Germinal center (tissue), 1 donor: ENCODE measurements at regions not wholly inside any gene's neighbourhood (a gene's known extent, or its start where the extent isn't known, plus 50 kb on each side); places are given as distances from the start of the nearest gene placed in this dataset.

Source experiments
- DNase-seq: peaks from one replicate; pipeline ENCODE4 v3.0.0; 2012; ENCODE audit warnings: mixed read lengths, low spot score

DNA sequence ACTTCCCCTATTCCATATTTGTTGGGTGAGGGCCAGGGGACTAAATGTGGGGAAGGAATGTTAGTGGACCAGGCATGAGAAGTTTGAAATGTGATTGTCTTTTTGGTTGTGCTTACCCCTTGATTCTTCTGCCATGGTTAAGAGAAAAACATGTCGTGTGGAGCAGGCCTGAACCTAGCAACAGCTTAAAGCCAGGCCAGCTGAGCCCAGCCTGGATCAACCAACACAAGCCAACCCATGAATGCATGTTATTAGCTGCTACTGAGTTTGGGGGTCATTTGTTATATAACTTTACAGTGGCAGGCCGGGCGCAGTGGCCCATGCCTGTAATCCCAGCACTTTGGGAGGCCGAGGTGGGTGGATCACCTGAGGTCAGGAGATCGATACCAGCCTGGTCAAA lies 52.4 kb upstream of the TRIO start:
- no peak for DNase-seq

DNA sequence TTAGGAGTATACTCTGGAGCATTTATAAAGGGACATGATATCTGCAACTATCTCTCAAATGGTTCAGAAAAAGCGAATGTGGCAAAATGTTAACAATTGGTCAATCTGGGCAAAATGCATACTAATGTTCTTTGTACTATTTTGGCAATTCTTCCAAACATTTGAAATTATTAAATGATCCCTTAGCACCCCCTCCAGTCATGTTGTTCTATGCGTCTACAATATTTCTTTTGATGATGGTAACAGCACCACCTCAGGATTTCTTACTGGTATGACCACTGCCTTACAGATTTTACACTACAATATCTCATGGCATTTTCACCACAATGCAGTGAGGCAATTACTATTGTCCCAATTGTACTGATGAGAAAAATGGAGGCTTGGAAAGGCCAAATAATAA lies 52.9 kb upstream of the TRIO start:
- no peak for DNase-seq

DNA sequence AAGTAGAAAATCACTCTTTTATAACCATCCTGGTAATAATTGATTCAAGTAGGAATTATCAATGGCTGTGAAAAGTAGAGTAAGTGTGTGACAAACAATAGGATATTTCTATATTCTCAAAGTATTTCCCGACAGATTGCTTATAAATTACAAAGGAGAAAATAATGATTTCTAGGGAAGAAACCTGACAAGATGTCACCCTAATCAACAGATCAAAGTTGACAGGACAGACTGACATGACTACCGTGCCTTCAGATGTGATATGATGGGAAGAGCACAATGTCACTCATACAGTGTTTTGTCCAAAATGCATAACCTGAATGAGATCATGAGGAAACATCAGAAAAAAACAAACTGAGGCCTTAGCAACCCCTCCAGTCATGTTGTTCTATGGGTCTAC lies 53.9 kb upstream of the TRIO start:
- DNase-seq, result no peak

DNA sequence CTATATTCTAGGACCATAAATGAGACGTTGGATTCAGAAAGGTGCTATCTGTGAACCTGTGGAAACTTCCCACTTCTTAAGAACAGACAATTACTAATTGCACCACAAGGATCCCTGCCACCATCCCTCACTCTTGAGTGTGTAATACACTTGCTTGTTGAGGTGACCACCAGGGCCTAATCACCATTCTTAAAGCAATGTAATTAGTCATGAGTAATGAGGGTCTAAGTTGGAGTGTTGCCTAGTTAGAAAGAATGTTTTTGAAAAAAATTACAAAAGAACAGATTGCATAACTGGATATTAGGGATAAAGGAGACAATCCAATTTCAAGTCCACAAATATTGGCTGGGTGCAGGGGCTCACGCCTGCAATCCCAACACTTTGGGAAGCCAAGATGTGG lies 56.9 kb upstream of the TRIO start:
- no peak for DNase-seq

DNA sequence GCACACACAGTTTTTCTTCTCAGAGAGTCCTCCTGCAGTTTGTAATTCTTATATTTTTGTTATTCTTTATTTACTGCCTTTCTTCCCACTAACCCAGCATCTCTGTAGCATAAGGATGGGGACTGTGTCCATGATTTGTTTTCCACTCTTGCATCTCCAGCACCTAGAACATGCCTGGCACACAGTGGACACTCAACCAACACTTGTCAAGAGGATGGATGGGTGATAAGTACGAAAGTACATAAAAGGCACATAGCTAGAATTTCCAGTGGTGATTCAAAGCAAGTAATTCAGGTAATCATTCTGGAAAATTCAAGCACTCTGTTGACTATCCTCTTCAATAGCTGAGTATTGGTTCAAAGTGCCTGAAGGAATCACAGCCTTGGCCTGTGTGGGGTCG lies 60.2 kb upstream of the TRIO start:
- DNase-seq, result no peak

DNA sequence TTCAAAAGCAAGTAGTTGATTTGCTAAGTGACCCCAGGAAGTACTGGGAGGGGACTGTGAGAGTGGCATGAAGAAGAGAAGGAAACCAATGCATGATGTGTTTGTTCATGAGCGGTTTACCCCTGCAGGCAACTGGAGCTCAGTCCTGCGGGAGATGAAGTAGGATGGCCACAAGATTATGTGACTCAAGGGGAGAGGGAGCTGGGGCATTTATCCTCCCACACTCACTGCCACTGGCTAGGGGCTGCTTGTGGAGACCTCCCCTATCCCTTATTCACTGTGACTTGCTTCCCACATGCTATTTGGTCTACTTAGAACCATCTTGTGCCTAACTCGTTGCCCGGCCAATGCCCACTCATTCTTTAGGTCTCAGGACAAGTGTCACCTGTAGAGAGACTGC lies 60.6 kb upstream of the TRIO start:
- DNase-seq, result no peak

DNA sequence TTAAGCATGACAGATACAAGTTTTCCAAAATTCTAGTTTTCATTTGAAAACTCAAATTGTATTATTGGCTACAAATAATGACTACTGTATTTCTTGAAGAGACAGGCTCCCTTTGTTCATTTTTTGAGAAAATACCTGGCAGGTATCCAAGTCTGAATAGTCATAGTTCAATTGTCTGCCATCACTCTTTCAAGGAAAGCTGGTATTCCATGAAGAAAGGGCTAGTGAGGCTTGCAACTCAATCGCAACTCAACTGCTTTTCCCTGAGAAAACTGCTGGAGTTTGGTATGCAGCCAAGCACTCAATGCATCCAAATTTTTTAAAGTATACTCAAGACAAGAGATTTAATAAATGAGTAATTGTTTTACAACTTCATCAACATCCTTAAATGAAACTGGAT lies 61.4 kb upstream of the TRIO start:
- DNase-seq, result no peak

DNA sequence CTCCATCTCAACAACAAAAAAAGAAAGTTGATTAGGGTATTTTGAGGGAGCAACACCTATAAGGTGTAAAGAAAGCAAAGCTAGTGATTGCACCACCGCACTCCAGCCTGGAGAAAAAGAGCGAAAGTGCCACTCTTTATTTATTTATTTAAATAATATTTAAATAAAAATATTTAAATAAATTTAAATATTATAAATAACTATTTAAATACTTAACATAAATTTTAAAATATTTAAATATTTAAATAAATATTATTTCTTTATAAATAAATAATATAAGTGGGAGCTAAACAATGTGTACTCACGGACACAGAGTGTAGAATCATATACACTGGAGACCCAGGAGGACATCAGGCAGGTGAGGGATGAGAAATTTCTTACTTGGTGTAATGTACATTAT lies 64.4 kb upstream of the TRIO start:
- no peak for DNase-seq

DNA sequence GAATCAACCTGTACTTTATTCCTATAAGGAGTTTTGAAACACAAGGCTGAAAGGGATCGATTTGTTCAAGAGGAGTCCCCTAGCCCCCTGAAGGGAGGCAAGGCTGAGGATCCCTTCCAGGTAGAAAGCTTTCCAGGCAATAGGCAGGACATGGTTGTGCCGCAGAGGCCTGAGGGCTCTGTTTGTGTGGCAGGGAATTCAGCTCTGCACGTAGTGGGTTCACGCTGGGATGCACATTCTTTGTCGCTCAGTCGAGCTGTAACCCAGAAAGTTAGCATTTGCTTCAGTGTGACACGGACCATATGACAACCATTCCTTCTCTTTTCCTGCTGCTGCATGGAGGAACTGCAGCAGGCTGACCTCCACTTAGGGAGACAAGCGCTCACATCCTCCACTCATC lies 65.6 kb upstream of the TRIO start:
- no peak for DNase-seq

DNA sequence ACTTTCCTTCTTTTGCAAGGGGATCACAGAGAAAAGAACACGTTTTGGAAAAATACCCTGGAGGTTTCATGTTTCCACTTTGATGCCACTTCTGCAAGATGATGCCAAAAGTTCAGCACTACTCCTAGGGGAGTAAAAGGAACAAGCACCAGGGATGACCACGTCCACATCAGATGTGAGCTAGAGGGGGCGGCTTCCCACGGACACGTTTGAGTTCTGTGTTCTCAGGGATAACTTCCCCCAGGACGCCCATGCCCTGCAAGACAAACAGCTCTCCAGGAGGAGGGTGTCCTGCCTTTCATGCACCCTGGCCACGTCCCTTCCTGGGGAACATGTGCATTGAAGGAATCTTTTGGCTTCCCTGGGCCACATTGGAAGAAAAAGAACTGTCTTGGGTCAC lies 66.6 kb upstream of the TRIO start:
- no peak for DNase-seq

DNA sequence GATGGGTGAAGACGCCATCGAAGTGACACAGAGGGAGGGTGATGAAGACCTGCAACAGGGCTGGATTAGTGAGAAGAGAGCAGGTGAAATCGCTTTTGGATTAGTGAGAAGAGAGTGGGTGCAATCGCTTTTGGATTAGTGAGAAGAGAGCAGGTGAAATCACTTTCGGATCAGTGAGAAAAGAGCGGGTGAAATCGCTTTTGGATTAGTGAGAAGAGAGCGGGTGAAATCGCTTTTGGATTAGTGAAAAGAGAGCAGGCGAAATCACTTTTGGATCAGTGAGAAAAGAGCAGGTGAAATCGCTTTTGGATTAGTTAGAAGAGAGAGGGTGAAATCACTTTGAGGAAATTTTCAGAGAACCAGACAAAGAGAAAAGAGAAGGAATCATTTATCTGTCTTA lies 67.2 kb upstream of the TRIO start:
- DNase-seq, result no peak

DNA sequence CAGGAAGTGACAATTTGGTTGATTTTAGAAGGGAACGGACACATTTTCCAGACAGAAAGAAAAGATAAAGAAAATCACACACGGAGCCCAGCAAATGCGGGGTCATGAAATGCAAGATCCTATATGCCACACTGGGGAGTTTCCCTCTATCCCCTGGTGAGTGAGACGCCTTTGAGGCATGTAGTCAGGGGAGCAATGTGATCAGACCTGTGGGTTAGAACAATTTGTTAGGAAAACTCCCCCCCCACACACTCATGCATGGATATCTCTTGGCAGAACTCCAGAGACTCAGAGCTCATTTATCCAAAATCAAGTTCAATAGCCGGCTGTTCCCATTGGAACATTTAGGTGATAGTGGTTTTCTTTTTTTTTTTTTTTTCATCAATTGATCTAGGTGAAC lies 71.7 kb upstream of the TRIO start:
- DNase-seq, result no peak

DNA sequence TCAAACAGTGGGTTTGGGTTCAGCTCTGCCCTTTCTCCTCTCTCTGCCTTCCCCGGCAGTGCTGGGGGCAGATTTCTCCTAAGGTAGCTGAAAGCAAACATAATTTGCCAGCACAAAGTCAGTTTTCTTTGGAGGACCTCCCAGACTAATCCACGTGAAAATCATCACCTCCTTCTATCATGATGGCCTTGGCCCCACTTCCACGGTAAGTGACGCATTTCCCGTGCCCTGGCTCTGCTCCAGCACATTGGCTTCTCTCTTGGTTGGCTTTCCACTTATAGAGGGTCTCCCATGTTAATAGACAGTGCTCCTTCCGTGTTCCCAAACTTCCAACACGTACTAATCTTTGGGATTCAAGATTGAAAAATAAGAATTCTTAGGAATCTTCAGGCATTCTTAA lies 74.1 kb upstream of the TRIO start:
- DNase-seq, result no peak

DNA sequence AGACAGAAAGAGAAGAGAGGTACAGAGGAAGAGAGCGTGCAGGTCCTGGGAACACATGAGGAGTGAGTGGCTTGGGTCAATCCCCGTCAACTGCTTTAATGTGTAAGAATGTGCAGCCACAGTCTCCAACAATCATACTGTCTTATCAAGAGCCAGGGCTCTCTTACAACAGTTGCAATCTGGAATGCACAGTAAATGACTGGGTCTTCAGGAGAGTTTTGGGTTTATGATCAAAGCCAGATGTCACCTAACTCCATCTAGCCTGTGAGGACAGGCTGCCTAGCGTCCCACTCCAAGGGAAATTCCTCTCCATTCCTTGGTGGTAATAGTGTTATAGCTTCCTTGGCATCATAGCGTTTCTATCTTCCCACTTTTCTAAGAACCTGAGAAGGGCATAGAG lies 75.0 kb upstream of the TRIO start:
- no peak for DNase-seq

DNA sequence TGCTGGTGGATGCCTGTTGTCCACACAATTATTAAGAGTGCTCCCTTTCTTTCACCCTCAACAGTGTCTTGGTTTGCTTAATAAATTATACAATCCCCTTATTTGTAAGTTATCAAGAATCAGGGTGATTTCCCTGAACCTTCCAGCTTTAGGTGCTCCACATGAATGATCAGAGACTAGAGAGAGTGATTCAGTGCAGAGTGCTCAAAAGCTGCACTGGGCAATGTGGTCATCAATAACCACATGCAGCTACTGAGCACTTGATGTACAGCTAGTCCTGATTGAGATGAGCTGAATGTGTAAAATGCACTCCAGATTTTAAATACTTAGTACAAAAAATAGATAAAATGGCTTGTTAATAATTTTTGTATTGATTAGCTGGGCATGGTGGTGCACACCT lies 76.8 kb upstream of the TRIO start:
- no peak for DNase-seq

DNA sequence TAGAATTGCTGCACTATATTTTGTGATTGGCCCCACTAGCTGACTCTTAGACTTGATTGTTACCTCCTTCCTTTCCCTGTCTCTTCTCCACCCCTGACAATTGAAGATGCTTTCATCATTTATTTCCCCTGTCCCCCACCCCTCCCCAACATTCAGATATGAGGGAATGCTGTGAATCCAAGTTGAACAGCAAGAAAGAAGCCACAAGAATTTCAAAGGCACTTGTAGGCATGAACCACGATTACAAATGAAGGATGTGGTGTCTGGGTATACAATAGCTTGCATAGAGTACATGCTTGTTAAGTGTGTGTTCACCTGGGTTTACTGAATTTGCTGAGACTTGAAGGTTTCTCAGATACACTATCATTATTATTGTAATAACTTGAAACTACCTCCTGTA lies 78.3 kb upstream of the TRIO start:
- no peak for DNase-seq

DNA sequence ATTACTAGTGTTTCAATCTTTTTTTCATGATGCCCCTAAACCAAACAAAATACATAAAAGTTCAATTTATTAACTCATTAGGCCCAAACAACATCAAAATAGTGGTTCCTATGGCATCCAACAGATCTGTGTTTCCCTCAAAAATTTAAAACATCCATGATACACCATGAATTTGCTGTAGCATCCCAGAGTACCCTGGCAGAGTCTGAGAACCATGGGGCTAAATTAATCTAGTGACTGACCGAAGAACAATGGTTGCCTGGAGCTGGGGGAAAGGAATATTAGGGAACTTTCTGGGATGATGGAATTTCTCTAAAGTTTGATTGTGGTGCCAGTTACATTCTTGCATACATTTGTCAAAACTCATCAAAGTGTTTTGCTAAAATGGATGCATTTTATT lies 79.5 kb upstream of the TRIO start:
- no peak for DNase-seq

DNA sequence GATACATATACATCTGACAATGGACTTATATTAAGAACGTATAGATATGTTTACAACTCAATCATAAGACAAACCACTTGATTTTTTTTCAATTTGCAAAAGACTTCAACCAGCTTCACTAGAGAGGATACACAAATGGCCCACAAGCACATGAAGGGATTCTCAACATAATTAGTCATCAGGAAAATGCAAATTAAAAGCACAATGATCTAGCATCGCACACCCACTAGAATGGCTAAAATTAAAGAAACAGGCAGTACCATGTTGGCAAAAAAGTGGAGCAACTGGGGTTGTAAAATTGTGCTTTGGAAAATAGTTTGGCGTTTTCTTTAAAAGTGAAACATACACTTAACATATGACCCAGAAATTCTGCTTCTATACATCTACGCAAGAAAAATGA lies 80.0 kb upstream of the TRIO start:
- DNase-seq, result no peak

DNA sequence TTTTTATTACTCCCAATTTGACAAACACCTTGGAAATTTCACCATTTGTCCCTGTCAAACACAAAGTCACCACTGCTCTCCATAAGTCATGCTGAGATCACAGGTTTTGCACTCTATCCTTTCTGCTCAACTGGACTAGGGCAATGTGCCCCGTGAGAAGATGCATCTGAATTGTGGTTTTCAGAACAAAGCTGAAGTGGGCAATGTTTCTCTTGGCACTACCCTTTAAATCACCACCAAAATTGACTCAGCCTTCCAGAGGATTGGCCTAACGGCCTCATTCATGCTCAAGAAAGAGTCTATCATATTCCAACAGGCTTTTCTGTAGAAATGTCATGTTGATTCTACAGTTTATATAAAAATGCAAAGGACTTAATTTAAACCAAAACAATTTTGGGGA lies 81.0 kb upstream of the TRIO start:
- DNase-seq, result no peak

DNA sequence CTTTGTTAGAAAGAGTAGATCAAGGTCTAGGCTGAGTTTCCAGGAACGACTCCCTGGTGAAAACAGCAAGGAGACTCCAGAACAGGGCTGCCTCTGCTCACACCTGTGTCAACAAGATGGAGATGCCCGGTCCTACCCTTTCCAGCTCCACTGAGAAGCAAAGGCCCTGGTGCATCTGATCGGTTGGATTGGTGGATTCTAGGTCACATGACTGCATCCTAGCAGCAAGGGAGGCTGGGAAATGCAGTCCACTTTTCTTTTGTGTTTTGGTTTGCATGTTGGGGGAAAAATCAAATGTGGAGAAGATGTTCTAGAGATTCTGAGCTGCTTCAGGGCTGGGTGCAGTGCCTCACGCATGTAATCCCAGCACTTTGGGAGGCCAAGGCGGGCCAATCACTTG lies 82.0 kb upstream of the TRIO start:
- DNase-seq, result no peak

DNA sequence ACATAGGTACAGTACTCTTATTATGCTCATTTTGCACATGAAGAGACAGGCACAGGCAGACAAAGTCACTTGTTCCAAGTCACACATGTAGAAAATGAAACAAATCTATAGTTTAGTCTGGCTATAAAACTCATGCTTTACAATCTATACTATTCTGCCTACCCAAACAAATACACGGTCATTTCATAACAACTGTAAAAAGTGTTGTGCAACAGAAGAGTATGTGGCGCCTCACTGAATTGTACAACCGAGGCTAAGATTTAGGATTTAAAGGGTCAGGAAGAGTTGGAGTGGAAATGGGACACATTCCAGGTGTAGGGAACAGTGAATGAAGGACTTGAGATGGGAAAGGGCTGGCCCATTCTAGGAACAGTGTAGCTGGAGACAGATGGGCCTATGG lies 82.9 kb upstream of the TRIO start:
- DNase-seq, result no peak

DNA sequence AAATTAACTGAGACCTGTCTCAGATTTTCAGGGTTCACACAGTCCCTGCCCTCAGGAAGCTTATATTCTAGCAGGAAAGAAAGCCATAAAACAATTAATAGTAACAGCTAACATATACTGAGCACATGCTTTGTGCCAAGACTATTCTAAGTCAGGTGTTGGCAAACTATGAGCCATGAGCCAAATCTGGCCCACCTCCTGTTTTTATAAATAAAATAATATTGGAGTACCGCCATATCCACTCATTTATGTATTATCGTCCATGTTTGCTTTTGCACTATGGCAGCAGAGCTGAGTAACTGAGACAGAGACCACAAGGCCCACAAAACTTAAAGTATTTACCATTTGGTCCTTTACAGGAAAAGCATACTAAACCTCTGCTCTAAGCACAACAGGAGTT lies 83.3 kb upstream of the TRIO start:
- no peak for DNase-seq

DNA sequence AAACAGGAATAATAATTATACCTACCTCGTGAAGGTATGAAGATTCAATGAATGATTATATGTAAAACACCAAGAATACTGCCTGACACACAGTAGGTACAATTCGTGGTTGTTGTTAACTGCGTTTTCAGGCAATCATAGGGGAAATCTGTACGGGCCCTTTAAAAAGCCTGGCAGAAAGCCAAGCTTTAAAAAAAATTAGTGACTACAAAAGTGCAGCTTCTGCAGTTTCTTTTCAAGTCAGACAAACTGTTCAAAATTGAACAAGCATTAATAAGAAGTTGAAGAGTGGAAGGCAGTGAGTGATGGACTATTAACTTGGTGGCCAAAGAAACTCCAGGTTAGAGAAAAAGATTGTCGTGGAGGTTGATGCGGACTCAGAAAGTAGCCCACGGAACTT lies 85.9 kb upstream of the TRIO start:
- DNase-seq, result no peak

DNA sequence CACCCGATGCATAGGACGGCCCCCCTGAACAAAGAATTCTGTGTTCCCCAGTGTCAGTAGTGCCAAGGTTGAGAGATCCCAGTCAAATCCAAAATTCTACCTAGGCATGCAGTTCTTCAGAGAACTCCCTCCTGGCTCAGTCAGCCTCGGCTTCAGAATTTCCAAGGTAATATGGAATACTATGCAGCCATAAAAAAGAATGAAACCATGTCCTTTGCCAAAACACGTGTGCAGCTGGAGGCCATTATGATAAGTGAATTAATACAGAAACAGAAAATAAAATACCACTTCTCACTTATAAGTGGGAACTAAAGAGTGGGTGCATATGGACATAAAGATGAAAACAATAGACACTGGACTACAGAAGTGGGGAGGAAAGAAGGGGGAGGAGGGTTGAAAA lies 87.1 kb upstream of the TRIO start:
- DNase-seq, result no peak
